SKM-1 (cell line): ENCODE measurements at regions not wholly inside any gene's neighbourhood (a gene's known extent, or its start where the extent isn't known, plus 50 kb on each side); places are given as distances from the start of the nearest gene placed in this dataset.

Source experiments
- DNase-seq: peaks from one replicate; lab custom pipeline; 2025; ENCODE audit not compliant: unreplicated experiment; lab: John Stamatoyannopoulos, UW

- no peak for DNase-seq
Measured at GRCh38 chr2:60329225-60329624, 224.2 kb downstream of the BCL11A start.

GRCh38 chr2:60324536-60324935 lies 228.9 kb downstream of the BCL11A start:
- DNase-seq = no peak

GRCh38 chr2:60321816-60322215 lies 231.6 kb downstream of the BCL11A start:
- no peak for DNase-seq

GRCh38 chr2:60320724-60321123 lies 232.7 kb downstream of the BCL11A start:
- no peak for DNase-seq

GRCh38 chr2:60319031-60319547 lies 234.4 kb downstream of the BCL11A start:
- no peak for DNase-seq

- DNase-seq = no peak
Measured at GRCh38 chr2:60318544-60318943, 234.9 kb downstream of the BCL11A start.

- no peak for DNase-seq
Measured at GRCh38 chr2:60317844-60318243, 235.6 kb downstream of the BCL11A start.

- DNase-seq = no peak
Measured at GRCh38 chr2:60317034-60317386, 236.4 kb downstream of the BCL11A start.

- no peak for DNase-seq
Measured at GRCh38 chr2:60316381-60317033, 236.9 kb downstream of the BCL11A start.

- DNase-seq = no peak
Measured at GRCh38 chr2:60313470-60314172, 239.8 kb downstream of the BCL11A start.

GRCh38 chr2:60312618-60313017 lies 240.8 kb downstream of the BCL11A start:
- no peak for DNase-seq

GRCh38 chr2:60311524-60311923 lies 241.9 kb downstream of the BCL11A start:
- no peak for DNase-seq

- no peak for DNase-seq
Measured at GRCh38 chr2:60309941-60310660, 243.4 kb downstream of the BCL11A start.

GRCh38 chr2:60309336-60309735 lies 244.1 kb downstream of the BCL11A start:
- no peak for DNase-seq

- DNase-seq = peak; percentile 38
Measured at GRCh38 chr2:60306267-60306861, 247.1 kb downstream of the BCL11A start.

- DNase-seq = peak; percentile 60
Measured at GRCh38 chr2:60303680-60304079, 249.8 kb downstream of the BCL11A start.

- DNase-seq = no peak
Measured at GRCh38 chr2:60302377-60303126, 250.9 kb downstream of the BCL11A start.

- DNase-seq = no peak
Measured at GRCh38 chr2:60301726-60302125, 251.7 kb downstream of the BCL11A start.

GRCh38 chr2:60299179-60299578 lies 254.3 kb downstream of the BCL11A start:
- no peak for DNase-seq

- no peak for DNase-seq
Measured at GRCh38 chr2:60298006-60298696, 255.3 kb downstream of the BCL11A start.
